HG03432 (cell line): ENCODE measurements at regions not wholly inside any gene's neighbourhood (a gene's known extent, or its start where the extent isn't known, plus 50 kb on each side); places are given as distances from the start of the nearest gene placed in this dataset.

Source experiments
- ATAC-seq: cut with Tn5 transposase; IDR thresholded peaks from one replicate; pipeline ENCODE4 v1.9.1; 2021; ENCODE audit warnings: mild to moderate bottlenecking, moderate library complexity; ENCODE audit not compliant: unreplicated experiment

GRCh38 chr11:27861706-27862430, 161.6 kb upstream of the BDNF start:
- ATAC-seq, result no peak

DNA sequence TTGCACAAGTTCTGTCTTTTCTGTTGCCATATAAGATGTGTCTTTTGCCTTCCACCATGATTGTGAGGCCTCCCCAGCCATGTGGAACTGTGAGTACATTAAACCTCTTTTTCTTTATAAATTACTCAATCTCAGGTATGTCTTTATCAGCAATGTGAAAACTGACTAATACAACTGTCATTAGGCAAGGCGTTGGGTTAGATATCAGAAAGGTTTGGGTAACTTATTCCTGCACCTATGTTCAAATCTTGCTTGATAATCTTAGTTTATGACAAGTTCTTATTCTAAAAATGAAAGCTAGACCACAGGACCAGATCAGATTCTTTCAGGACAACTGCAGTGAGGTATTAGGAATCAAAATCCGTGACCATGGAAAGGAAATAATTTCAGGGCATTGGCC, 160.6 kb upstream of the BDNF start:
- ATAC-seq, result no peak

DNA sequence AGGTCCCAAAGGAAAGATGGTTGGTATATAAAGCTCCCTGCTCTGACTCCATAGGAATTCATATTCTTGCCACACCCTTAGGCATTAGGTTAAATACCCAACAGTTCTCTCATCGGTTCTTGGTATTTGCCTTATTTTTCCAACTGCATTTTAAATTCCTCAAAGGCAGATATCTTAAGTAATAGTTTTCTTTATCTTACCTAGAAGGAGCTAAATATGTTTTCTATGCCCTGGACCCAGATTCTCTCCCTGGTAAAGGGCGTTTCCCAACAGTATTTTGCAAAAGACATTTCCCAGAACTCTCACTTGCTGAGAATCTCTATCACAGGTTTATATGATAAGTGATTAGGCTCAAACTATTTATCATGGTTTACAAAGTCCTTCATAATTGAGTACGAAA, 158.6 kb upstream of the BDNF start:
- no peak for ATAC-seq

DNA sequence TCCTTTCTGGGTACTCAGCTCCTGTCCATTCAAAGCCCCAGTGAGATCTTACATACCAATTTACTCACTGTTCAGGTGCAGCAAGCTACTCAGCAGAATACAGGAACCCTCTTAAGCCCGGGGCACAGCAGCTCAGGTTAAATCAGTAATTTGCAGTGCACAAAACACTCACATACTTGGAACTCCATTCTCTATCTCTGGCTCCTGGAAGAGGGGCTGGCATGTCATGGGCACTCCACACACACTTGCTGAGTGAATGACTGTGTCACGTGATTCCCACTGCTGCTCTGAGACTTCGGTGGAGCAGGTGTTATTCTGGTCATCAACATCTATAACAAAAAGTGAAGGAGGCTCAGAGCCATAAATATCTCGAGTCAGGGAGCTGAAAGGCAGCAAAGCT, 157.3 kb upstream of the BDNF start:
- peak; percentile 24 for ATAC-seq

DNA sequence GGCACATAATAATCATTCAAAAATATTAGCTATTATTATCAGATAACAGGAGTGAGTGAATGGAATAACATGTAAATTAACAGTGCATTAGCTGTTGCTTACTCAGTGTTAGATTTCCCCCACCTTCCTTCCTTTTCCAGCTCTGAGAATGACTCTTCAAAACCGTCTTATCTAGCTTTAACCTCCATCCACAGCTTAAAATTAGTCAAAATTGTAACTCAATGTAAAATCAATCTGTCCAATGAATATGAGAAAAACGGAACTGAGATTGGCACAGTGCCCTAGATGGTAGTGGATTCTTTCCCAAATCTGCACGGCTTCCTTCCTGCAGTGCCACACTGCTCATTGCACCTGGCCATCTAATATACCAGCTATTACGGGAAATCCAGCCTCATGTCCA, 156.8 kb upstream of the BDNF start:
- ATAC-seq, result peak; percentile 86

GRCh38 chr11:27848423-27848822, 148.2 kb upstream of the BDNF start:
- no peak for ATAC-seq

DNA sequence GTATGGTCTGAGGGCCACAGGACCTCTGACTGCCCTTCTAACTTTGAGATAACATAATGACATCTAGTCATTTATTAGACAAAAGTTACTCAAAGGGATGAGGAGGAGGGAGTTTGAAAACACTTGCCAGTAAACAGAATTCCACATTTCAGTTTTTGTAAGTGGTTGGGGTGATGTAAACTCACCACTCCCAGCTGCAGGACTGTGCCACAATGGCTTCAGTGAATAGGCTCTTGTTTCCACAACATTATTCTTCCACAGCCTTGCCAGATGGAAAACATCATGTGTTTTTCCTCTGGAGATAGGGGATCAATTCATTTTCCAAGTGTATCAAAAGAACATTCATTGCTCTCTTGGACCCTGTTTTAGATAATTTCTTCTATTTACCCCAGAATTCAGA, 147.2 kb upstream of the BDNF start:
- no peak for ATAC-seq

- peak; percentile 46 for ATAC-seq
Observed at GRCh38 chr11:27842290-27842689, 142.0 kb upstream of the BDNF start.

- ATAC-seq, result no peak
Observed at GRCh38 chr11:27841023-27841422, 140.8 kb upstream of the BDNF start.

DNA sequence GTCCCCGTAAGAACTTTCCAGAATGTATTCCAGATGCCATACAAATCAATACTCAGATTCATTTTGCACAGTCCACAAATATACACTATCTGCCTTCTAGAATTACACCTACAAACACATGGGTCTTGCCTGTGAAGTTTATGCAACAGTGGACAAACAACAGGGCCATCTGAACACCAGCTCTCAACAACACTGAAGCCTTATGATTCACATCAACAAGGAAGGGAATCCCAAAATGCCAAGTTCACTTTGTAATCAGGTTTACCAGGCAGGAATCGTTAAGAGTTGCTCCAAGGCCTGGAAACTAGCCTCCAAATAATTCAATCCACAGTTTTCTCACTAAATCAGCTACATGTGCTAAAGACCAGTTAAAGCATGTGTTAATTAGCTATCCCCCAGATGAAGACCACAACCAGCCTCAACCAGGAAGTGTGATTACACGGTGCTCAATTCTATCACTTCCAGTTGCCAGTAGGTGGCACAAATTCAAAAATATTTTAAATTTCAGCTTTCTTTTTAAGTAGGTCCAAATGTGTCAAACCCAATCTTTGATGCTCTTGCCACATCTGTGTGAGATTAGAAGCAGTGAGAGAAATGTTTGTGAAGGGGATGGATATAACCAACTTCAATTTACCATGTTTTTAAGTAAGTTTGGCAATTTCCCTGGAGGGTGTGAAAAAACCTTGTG, 139.1 kb upstream of the BDNF start:
- ATAC-seq, result no peak

DNA sequence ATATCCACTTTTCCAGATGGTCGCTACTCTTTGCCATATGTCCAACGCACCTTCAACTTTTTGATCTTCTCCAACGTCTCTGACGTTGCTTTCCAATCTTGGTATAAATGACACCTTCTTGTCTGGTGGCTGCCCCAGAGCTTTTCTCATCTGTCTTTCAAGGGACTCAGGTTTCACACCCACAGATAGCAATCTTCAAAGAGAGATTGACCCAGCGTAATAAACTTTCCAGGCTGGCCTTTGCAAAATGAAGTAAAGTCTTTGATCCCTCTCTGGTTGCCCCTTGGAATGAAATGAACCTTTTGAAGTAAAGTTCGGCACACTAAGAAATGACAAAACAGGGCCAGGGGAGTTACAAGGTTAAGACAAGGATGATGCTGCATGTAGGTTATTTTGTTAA, 138.4 kb upstream of the BDNF start:
- ATAC-seq, result no peak

- peak; percentile 92 for ATAC-seq
Observed at GRCh38 chr11:27837895-27838563, 137.8 kb upstream of the BDNF start.

DNA sequence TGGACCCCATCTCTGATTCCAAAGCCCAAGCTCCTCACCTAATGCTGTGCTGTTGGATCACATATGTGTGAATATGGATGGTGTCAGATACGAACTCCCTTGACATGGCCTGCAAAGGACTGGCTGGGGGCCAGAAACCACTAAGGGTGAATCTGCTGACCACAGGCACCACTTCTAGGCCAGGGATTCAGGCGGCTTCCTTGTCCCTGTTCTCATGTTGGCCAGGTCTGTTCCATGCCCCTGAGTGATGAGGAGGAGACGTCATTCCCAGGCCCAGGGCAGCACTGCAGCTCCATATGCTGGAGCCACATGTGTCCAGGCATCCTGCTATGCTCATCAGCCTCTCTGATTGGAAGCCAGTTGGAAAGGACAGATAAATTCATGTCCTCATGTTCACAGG, 130.0 kb upstream of the BDNF start:
- no peak for ATAC-seq

DNA sequence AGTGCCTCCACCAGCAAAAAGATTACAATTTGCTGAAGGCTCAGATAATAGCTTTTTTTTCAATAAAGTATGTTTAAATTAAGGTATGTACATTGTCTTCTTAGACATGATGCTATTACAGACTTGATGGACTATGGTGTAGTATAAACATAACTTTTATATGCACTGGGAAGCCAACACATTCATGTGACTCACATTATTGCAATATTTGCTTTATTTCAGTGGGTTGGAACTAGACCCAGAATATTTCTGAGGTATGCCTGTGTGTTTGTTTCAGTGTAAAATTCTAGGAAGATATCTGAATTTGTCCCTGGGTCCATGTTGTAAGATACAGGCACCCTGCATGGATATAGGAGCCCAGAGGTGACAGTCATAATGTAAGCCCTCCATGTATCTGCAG, 120.0 kb upstream of the BDNF start:
- no peak for ATAC-seq

DNA sequence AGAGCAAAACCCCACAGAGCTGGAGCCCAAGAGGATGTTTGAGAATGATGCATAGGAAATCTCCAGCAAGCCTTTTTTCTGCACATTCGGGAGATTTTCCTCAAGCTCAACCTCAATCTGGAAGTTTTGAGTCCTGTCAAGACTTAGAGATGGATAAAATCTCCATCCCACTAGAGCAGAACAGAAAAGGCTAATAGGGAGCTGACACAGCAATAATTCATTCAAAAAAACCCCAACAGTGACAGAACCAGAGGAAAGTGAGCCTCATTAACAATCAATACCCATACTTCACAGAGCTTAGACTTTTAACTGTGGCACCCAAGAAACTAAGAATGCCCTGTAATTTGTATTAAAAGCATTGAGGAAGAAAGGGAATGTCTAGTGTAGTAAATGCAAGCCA, 115.9 kb upstream of the BDNF start:
- no peak for ATAC-seq

GRCh38 chr11:27812341-27812740, 112.1 kb upstream of the BDNF start:
- ATAC-seq, result no peak

- ATAC-seq, result no peak
Observed at GRCh38 chr11:27807596-27807995, 107.3 kb upstream of the BDNF start.

DNA sequence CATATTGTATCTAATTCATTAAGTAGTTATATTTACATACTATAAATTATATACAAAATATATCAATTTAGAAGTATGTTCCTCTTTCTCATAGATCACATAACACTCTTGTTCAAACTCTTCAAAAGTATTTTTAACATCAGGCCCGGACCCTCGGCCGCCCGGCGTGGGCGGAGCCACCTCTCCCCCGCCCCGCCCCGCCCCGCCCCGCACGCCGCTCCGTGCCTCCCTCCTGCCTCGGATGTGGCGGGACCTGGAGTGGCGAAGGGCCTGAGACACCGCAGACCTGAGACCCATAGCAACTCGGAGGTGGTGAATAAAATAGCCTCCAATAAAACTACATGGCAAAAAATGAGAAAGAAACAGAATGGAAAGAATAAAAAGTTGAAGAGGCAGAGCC, 105.9 kb upstream of the BDNF start:
- ATAC-seq, result no peak

- ATAC-seq, result no peak
Observed at GRCh38 chr11:27795955-27796861, 96.0 kb upstream of the BDNF start.

DNA sequence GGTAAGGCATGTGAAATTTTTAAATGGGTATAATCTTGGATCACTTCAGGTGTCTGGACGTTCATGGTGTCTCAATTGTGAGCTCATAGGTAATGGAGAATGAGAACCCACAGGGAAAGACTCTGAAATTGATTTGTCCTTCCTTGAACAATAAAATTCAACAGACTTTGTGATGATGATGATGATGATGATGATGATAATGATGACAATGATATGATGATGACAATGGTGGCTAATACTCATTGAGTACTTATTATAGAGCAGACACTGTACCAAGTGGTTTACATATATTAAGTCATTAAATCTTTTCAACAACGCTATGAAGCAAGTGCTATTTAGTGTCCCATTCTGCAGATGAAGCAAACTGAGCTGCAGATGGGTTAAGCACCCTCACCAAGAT, 86.6 kb upstream of the BDNF start:
- no peak for ATAC-seq

DNA sequence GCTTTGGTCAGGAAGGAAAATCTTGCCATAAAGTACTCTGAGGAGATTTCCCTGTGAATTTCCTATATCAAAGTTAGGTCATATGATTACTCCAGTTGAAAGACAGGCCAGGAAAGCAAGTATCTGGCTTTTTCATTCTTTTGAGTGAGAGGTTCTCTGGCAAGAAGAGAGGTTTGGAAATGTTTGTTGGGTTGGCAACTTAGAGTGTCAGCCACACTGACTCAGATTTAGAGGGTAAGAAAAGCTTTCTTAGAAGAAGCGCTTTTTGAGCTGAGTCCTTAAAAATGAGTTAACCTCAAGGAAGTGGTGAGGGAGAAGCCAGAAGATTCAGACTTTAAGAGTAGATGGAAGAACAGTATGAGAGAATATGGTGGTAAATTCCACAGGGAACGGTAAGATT, 86.1 kb upstream of the BDNF start:
- ATAC-seq, result no peak
